ENCODE measurements at regions not wholly inside any gene's neighbourhood (a gene's known extent, or its start where the extent isn't known, plus 50 kb on each side); places are given as distances from the start of the nearest gene placed in this dataset.

DNA sequence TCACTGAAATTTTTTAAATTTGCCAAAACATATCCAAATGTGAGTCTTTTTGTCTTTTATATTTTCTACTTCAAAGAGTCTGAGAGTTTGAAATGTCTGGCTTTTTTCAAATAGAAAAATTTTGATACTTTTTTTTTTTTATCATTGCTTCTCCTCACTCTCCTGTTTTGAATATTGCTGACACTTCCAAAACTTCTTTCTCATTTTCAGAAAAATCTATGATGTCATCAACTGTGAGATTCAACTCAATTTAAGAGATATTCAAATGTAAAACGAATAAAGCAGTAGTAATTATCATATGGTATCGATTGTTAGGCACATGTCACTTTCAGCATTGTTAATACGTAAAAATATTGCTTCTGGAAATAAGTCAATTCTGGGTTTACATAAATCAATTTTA, 505.8 kb upstream of the STEAP1 start:
- TF ChIP-seq, protein P1, sequence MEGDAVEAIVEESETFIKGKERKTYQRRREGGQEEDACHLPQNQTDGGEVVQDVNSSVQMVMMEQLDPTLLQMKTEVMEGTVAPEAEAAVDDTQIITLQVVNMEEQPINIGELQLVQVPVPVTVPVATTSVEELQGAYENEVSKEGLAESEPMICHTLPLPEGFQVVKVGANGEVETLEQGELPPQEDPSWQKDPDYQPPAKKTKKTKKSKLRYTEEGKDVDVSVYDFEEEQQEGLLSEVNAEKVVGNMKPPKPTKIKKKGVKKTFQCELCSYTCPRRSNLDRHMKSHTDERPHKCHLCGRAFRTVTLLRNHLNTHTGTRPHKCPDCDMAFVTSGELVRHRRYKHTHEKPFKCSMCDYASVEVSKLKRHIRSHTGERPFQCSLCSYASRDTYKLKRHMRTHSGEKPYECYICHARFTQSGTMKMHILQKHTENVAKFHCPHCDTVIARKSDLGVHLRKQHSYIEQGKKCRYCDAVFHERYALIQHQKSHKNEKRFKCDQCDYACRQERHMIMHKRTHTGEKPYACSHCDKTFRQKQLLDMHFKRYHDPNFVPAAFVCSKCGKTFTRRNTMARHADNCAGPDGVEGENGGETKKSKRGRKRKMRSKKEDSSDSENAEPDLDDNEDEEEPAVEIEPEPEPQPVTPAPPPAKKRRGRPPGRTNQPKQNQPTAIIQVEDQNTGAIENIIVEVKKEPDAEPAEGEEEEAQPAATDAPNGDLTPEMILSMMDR (IDR thresholded peaks at IDR 0.05; ENCODE audit: insufficient read depth, low read depth, low read length, missing control alignments), result no peak
- DNase-seq (ENCODE audit: low read depth), result no peak
- H3K4me3 ChIP-seq (ENCODE audit: low read length), result no peak overlapping the region

DNA sequence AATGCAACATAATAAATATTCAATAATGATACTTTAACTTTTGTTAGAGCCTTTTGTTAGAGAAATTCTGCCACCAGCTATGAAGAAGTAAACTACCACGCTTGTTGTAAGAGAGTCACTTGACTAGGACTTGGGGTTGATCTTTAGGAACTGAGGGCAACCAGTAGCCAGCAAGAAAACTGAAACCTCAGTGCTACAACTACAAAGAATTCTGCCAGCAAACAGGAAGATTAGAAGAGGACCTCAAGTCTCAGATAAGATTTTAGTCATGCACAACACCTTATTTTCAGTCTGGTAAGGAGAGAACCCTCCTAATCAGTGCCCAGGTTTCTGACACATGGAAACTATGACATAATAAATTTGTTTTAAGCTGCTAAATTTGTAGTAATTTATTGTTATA, 498.3 kb upstream of the STEAP1 start:
- DNase-seq (ENCODE audit: low read depth), result no peak
- no peak overlapping the region for H3K4me3 ChIP-seq (ENCODE audit: low read length)
- TF ChIP-seq, protein P1 (IDR thresholded peaks at IDR 0.05; ENCODE audit: insufficient read depth, low read depth, low read length, missing control alignments), result no peak

GRCh38 chr7:89661876-89662275, 492.4 kb upstream of the STEAP1 start:
- DNase-seq (ENCODE audit: low read depth), result no peak
- H3K4me3 ChIP-seq (ENCODE audit: low read length), result no peak overlapping the region
- TF ChIP-seq, protein P1 (IDR thresholded peaks at IDR 0.05; ENCODE audit: insufficient read depth, low read depth, low read length, missing control alignments), result no peak

DNA sequence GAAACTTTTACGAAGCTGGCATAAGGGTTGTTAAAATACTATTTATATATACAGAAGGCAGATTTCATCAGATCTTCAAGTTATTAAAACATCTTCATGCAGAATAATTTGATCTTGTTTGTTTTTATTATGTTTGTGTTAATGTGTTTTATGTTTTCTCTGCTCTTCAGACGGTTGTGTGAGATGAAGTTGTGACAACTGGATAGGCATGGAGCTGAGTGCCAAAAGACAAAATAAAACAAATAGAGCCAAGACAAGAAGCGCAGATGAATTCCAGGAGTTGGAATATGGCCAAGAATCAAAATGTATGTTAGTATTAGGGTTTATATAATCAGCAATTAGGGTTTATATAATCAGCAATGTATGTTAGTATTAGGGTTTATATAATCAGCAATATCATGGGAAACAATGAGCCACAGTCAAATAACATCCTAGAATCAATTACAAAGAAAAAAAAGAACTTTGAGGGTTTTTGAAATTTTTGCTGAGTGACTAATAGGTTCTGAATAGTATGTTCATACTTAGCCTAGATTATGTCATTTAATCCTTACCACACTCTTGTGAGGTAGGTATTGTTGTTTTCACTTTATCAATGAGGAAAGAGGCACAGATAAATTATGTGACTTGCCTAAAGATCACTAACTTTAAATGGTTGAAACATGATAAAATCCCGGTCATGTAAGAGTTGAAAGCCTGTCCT, 488.0 kb upstream of the STEAP1 start:
- TF ChIP-seq, protein P1 (IDR thresholded peaks at IDR 0.05; ENCODE audit: insufficient read depth, low read depth, low read length, missing control alignments), result no peak
- no peak overlapping the region for H3K4me3 ChIP-seq (ENCODE audit: low read length)
- no peak for DNase-seq (ENCODE audit: low read depth)

- DNase-seq (ENCODE audit: low read depth), result no peak
- TF ChIP-seq, protein P1 (IDR thresholded peaks at IDR 0.05; ENCODE audit: insufficient read depth, low read depth, low read length, missing control alignments), result no peak
- no peak overlapping the region for H3K4me3 ChIP-seq (ENCODE audit: low read length)
Measured at GRCh38 chr7:89680161-89680560, 474.1 kb upstream of the STEAP1 start.

DNA sequence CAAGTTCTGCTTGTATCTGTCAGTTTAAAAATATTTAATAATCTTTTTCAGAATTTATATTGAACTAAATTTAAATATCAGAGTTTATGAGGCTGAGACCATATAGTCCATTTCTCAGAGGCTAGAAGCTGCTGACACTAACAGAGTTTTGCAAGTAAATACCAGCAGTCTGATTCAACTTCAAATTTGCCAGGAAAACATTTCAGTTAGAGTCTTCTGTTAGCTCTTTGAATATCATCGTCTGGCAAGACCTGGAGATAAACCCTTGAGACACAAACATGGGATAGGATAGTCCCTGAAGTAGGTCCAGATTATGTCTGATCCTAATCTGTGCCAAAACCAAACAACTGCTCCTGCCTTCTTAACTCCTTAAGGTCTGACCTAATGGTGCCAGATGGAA, 472.8 kb upstream of the STEAP1 start:
- TF ChIP-seq, protein P1 (IDR thresholded peaks at IDR 0.05; ENCODE audit: insufficient read depth, low read depth, low read length, missing control alignments), result no peak
- no peak overlapping the region for H3K4me3 ChIP-seq (ENCODE audit: low read length)
- DNase-seq (ENCODE audit: low read depth), result no peak

DNA sequence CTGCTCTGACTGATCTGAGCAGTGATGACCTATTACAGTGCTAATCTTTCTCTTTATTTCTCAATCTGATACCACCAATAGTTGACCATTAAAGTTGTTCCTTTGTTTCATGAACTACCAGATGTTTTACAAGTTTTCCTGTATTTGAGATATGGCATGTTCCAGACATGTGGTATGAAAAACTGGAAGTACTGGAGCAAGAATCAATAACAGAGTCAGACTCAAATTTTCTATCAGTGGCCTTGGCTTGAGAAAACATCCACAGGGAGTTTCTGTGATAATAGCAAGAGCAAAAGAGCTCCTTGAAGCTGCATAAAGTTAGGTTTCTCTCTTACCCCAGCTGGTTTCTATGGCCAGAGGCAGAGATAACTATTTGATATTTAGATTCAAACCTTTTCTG, 469.0 kb upstream of the STEAP1 start:
- TF ChIP-seq, protein P1 (IDR thresholded peaks at IDR 0.05; ENCODE audit: insufficient read depth, low read depth, low read length, missing control alignments), result no peak
- H3K4me3 ChIP-seq (ENCODE audit: low read length), result no peak overlapping the region
- no peak for DNase-seq (ENCODE audit: low read depth)
